ENCODE measurements at regions not wholly inside any gene's neighbourhood (a gene's known extent, or its start where the extent isn't known, plus 50 kb on each side); places are given as distances from the start of the nearest gene placed in this dataset.
"Not testable (repeated sequence)": the region's sequence is repeated elsewhere in the genome, so short reads cannot be mapped to it uniquely, and the experiment has no call there.

DNA sequence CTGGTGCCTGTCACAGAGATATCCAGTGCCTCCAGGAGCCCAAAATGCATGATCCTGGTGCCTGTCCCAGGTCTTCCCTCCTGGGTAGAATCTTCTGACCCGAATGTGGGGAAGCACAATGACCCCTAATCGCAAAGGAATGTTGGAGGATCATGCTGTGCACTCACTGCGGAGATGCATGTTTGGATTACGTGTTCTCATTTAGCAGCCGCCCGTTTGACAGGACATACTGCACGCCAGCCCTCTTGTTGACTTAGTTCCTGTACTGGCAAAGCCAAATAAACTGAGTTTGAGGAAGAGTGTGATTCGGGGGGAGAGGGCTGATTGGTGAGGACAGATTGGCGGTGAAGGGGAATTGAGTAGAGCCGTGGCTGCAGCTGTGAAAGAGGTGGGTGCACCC lies 85.9 kb upstream of the SIM2 start (continued):
- TF ChIP-seq NANOG (IDR thresholded peaks at IDR 0.05; ENCODE audit: borderline replicate concordance) = no peak

- H3K27me3 Mint-ChIP-seq (ENCODE audit: insufficient read depth, low read depth, poor library complexity) = peaks cover 6% of the 10 kb centered on the region
- H3K36me3 Mint-ChIP-seq (ENCODE audit: low read depth) = peaks cover 12% of the 10 kb centered on the region; the same call in 2 of the 3 replicates
- Histone ChIP-seq H3F3A (replicated peaks; ENCODE audit: low read depth) (no peaks in the 10 kb centered on the region), H3K36me3 (ENCODE audit: insufficient read depth) (no peaks in the 10 kb centered on the region; the same call in 1 of the 2 replicates), H3K27me3 (ENCODE audit: insufficient read depth) (no peaks in the 10 kb centered on the region), H3K79me2 (replicated peaks; ENCODE audit: insufficient read depth) (no peaks in the 10 kb centered on the region), H3K4me3 (no peak overlapping the region), H3K9me2 (ENCODE audit: insufficient read depth) (peaks cover 7% of the 10 kb centered on the region; the same call in 1 of the 2 replicates), H4K20me1 (replicated peaks; ENCODE audit: insufficient read depth) (no peaks in the 10 kb centered on the region), H3K4me2 (no peak overlapping the region), H2AFZ (0 out of 2 replicates have a peak overlapping the region, but pooled peaks have one; percentile 56), H3K4me1 (ENCODE audit: insufficient read depth) (peaks cover 4% of the 10 kb centered on the region; the same call in 1 of the 2 replicates), H3K27ac (ENCODE audit: low read depth) (no peak overlapping the region)
- H3K27ac Mint-ChIP-seq = no peak overlapping the region
- TF ChIP-seq JUNB (IDR thresholded peaks at IDR 0.05; ENCODE audit: unreplicated experiment) (no peak), POLR2AphosphoS5 (IDR thresholded peaks at IDR 0.05; ENCODE audit: low read depth) (no peak)
- TF ChIP-seq, protein P1, sequence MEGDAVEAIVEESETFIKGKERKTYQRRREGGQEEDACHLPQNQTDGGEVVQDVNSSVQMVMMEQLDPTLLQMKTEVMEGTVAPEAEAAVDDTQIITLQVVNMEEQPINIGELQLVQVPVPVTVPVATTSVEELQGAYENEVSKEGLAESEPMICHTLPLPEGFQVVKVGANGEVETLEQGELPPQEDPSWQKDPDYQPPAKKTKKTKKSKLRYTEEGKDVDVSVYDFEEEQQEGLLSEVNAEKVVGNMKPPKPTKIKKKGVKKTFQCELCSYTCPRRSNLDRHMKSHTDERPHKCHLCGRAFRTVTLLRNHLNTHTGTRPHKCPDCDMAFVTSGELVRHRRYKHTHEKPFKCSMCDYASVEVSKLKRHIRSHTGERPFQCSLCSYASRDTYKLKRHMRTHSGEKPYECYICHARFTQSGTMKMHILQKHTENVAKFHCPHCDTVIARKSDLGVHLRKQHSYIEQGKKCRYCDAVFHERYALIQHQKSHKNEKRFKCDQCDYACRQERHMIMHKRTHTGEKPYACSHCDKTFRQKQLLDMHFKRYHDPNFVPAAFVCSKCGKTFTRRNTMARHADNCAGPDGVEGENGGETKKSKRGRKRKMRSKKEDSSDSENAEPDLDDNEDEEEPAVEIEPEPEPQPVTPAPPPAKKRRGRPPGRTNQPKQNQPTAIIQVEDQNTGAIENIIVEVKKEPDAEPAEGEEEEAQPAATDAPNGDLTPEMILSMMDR (conservative IDR thresholded peaks at IDR 0.05; ENCODE audit: low read depth in 2 of 2) = no peak
- H3K4me3 Mint-ChIP-seq = no peak overlapping the region
- H3K4me1 Mint-ChIP-seq = peaks cover 1% of the 10 kb centered on the region; the same call in 2 of the 3 replicates
- ATAC-seq (no peak), DNase-seq (ENCODE audit: low spot score) (no peak)
- peaks cover 44% of the 10 kb centered on the region for H3K9me3 Mint-ChIP-seq
Measured at GRCh38 chr21:36613554-36613953, 85.4 kb upstream of the SIM2 start.

DNA sequence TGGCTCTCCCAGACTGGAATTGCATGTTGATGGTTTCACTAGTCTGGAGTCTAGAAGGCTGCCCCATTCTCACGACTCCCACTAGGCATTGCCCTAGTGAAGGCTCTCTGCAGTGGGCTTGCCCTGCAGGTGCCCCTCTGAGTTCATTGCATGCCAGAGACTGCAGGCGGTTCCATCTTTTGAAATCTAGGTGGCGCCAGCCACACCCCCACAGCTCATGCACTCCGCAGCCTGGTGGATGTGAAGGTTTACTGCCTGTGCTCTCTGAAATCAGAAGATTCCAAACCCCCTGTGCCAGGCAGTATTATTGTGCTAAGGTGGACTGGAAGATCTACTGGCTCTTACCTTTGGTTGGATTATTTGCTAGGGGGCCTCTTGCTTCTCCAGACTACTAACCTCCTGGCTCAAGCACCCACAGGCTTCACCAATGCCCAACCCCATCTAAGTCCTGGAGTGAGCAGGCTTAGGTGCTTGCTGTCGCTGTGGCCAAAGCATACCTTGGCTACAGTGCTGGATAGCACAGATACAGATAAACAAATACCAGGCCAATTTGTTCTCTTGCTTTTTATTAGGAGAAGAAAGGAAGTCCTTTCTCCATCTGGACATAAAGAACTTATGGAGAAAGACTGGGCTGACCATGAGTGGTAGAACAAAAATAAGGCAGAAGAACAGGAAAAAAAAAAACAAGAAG lies 83.5 kb upstream of the SIM2 start:
- H3K4me3 ChIP-seq = no peak overlapping the region
- no peaks in the 10 kb centered on the region for H3K36me3 ChIP-seq (ENCODE audit: insufficient read depth)
- H4K20me1 ChIP-seq (replicated peaks; ENCODE audit: insufficient read depth) = no peaks in the 10 kb centered on the region
- TF ChIP-seq, protein P1 (conservative IDR thresholded peaks at IDR 0.05; ENCODE audit: low read depth in 2 of 2) = peak; percentile 60 to 65
- TF ChIP-seq ETS1 (IDR thresholded peaks at IDR 0.05) (no peak), ZNF114 (CRISPR knock-in tag; IDR thresholded peaks at IDR 0.05) (no peak), NANOG (IDR thresholded peaks at IDR 0.05; ENCODE audit: borderline replicate concordance) (no peak), EZH2phosphoT487 (IDR thresholded peaks at IDR 0.05; ENCODE audit: unreplicated experiment) (no peak)
- Mint-ChIP-seq H3K27ac (no peak overlapping the region), H3K4me3 (no peak overlapping the region), H3K4me1 (no peaks in the 10 kb centered on the region), H3K27me3 (ENCODE audit: insufficient read depth, low read depth, poor library complexity) (peaks cover 6% of the 10 kb centered on the region), H3K9me3 (peaks cover 48% of the 10 kb centered on the region), H3K36me3 (ENCODE audit: low read depth) (peaks cover 12% of the 10 kb centered on the region; the same call in 2 of the 3 replicates)
- no peak overlapping the region for H3K4me2 ChIP-seq
- no peaks in the 10 kb centered on the region for H3K9me2 ChIP-seq (ENCODE audit: insufficient read depth)
- no peaks in the 10 kb centered on the region for H3F3A ChIP-seq (replicated peaks; ENCODE audit: low read depth)
- DNase-seq (ENCODE audit: low spot score) = peak; percentile 64
- peak; percentile 92 for ATAC-seq
- no peak overlapping the region for H2AFZ ChIP-seq
- no peaks in the 10 kb centered on the region for H3K4me1 ChIP-seq (ENCODE audit: insufficient read depth)
- no peaks in the 10 kb centered on the region for H3K79me2 ChIP-seq (replicated peaks; ENCODE audit: insufficient read depth)
- H3K27me3 ChIP-seq (ENCODE audit: insufficient read depth) = no peaks in the 10 kb centered on the region
- no peak overlapping the region for H3K27ac ChIP-seq (ENCODE audit: low read depth)

GRCh38 chr21:36616773-36617172 lies 82.1 kb upstream of the SIM2 start:
- H3K27me3 Mint-ChIP-seq (ENCODE audit: insufficient read depth, low read depth, poor library complexity); H4K20me1 ChIP-seq (replicated peaks; ENCODE audit: insufficient read depth); H3K4me2 ChIP-seq; ATAC-seq; H3K36me3 ChIP-seq (ENCODE audit: insufficient read depth); H3K27ac Mint-ChIP-seq; H3K4me1 ChIP-seq (ENCODE audit: insufficient read depth); H3K9me2 ChIP-seq (ENCODE audit: insufficient read depth); H3K4me3 ChIP-seq; H3K27ac ChIP-seq (ENCODE audit: low read depth); H3F3A ChIP-seq (replicated peaks; ENCODE audit: low read depth); DNase-seq (ENCODE audit: low spot score); H3K4me1 Mint-ChIP-seq; H3K27me3 ChIP-seq (ENCODE audit: insufficient read depth); H3K79me2 ChIP-seq (replicated peaks; ENCODE audit: insufficient read depth); H2AFZ ChIP-seq; H3K4me3 Mint-ChIP-seq: not testable (repeated sequence)
- Mint-ChIP-seq H3K36me3 (ENCODE audit: low read depth) (peaks cover 12% of the 10 kb centered on the region; the same call in 2 of the 3 replicates), H3K9me3 (peaks cover 55% of the 10 kb centered on the region)

- H3K4me1 Mint-ChIP-seq; ATAC-seq; H3K4me1 ChIP-seq (ENCODE audit: insufficient read depth); H3K27me3 Mint-ChIP-seq (ENCODE audit: insufficient read depth, low read depth, poor library complexity); H3K27ac Mint-ChIP-seq; H3K4me3 Mint-ChIP-seq; H3K36me3 Mint-ChIP-seq (ENCODE audit: low read depth); H3K79me2 ChIP-seq (replicated peaks; ENCODE audit: insufficient read depth); H3K27ac ChIP-seq (ENCODE audit: low read depth); H3F3A ChIP-seq (replicated peaks; ENCODE audit: low read depth); DNase-seq (ENCODE audit: low spot score); H3K4me2 ChIP-seq; H2AFZ ChIP-seq; H4K20me1 ChIP-seq (replicated peaks; ENCODE audit: insufficient read depth); H3K9me2 ChIP-seq (ENCODE audit: insufficient read depth); H3K27me3 ChIP-seq (ENCODE audit: insufficient read depth); H3K4me3 ChIP-seq; H3K36me3 ChIP-seq (ENCODE audit: insufficient read depth): not testable (repeated sequence)
- H3K9me3 Mint-ChIP-seq = peaks cover 28% of the 10 kb centered on the region
Measured at GRCh38 chr21:36621794-36622193, 77.1 kb upstream of the SIM2 start.
